ENCODE measurements at regions not wholly inside any gene's neighbourhood (a gene's known extent, or its start where the extent isn't known, plus 50 kb on each side); places are given as distances from the start of the nearest gene placed in this dataset.

DNA sequence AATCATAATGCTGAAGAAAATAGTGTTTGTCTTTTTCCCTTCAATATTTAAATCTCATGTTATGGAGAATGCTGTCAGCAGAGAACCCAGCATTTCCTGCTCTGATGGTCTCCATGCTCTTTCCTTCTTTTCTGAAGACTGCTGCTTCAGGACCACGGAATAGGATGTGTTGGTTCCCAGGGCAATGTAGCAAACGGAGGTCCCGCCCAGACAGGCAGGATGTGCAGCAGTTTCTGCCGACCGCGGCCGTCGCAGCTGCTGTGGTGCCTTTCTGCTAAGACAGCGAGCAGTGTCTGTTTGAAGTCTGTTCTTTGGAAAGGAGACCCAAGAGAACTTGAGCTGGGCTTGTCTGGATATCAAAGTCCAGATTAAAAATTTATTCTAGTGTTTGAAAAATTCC lies 654.3 kb downstream of the CCDC171 start:
- TF ChIP-seq CTCF (IDR thresholded peaks at IDR 0.05): no peak
- peak; percentile 15 for TF ChIP-seq POLR2A (IDR thresholded peaks at IDR 0.05)

All from ovary (tissue), 3 donors.